ENCODE measurements at regions not wholly inside any gene's neighbourhood (a gene's known extent, or its start where the extent isn't known, plus 50 kb on each side); places are given as distances from the start of the nearest gene placed in this dataset.

GRCh38 chr6:121592261-121592935 lies 157.0 kb downstream of the GJA1 start:
- no peaks in the 10 kb centered on the region for H3K36me3 ChIP-seq

GRCh38 chr6:121593011-121593641 lies 157.7 kb downstream of the GJA1 start:
- H3K27ac ChIP-seq, result peak overlapping the region in 1 of 2 donors; percentile 24
- no peak for DNase-seq (ENCODE audit: low spot score)
- TF ChIP-seq, protein P1, sequence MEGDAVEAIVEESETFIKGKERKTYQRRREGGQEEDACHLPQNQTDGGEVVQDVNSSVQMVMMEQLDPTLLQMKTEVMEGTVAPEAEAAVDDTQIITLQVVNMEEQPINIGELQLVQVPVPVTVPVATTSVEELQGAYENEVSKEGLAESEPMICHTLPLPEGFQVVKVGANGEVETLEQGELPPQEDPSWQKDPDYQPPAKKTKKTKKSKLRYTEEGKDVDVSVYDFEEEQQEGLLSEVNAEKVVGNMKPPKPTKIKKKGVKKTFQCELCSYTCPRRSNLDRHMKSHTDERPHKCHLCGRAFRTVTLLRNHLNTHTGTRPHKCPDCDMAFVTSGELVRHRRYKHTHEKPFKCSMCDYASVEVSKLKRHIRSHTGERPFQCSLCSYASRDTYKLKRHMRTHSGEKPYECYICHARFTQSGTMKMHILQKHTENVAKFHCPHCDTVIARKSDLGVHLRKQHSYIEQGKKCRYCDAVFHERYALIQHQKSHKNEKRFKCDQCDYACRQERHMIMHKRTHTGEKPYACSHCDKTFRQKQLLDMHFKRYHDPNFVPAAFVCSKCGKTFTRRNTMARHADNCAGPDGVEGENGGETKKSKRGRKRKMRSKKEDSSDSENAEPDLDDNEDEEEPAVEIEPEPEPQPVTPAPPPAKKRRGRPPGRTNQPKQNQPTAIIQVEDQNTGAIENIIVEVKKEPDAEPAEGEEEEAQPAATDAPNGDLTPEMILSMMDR (IDR thresholded peaks at IDR 0.05), result no peak

More at GRCh38 chr6:121592261-121592935, 157.0 kb downstream of the GJA1 start:
- no peaks in the 10 kb centered on the region for H3K27me3 ChIP-seq
- TF ChIP-seq, protein P1 (IDR thresholded peaks at IDR 0.05), result no peak
- no peak for DNase-seq (ENCODE audit: low spot score)
- no peak overlapping the region for H3K27ac ChIP-seq
- H3K9me3 ChIP-seq, result no peaks in the 10 kb centered on the region
- H3K4me1 ChIP-seq, result no peaks in the 10 kb centered on the region
- no peak overlapping the region for H3K4me3 ChIP-seq

GRCh38 chr6:121594053-121594452 lies 158.6 kb downstream of the GJA1 start:
- H3K27ac ChIP-seq, result no peak overlapping the region
- H3K27me3 ChIP-seq, result no peaks in the 10 kb centered on the region
- DNase-seq (ENCODE audit: low spot score), result no peak
- H3K4me3 ChIP-seq, result no peak overlapping the region
- no peaks in the 10 kb centered on the region for H3K4me1 ChIP-seq
- TF ChIP-seq, protein P1 (IDR thresholded peaks at IDR 0.05), result no peak
- no peaks in the 10 kb centered on the region for H3K9me3 ChIP-seq
- no peaks in the 10 kb centered on the region for H3K36me3 ChIP-seq

More at GRCh38 chr6:121593011-121593641, 157.7 kb downstream of the GJA1 start:
- Histone ChIP-seq H3K4me3 (no peak overlapping the region), H3K36me3 (no peaks in the 10 kb centered on the region), H3K4me1 (no peaks in the 10 kb centered on the region), H3K27me3 (no peaks in the 10 kb centered on the region), H3K9me3 (no peaks in the 10 kb centered on the region)

DNA sequence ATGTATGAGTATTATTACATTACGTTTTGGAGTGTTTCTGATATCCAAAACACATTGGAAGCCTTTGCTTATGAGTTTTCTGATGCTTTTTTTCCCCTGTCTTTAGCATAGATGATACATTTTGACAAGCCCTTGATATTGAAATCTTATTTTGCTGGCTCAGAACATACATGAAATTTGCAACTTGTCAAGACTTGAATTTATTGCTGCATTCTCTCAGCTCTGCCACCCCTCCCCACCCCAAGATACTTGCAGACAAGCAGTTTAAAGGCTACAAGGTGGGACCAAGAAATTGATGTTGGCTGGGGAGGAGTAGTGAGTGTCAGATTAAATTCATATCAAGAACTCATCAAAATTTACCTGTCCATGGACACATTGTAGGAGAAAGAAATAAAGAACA lies 160.2 kb downstream of the GJA1 start:
- TF ChIP-seq, protein P1 (IDR thresholded peaks at IDR 0.05), result no peak
- H3K9me3 ChIP-seq, result no peaks in the 10 kb centered on the region
- H3K4me1 ChIP-seq, result no peaks in the 10 kb centered on the region
- no peaks in the 10 kb centered on the region for H3K27me3 ChIP-seq
- no peaks in the 10 kb centered on the region for H3K36me3 ChIP-seq
- H3K27ac ChIP-seq, result no peak overlapping the region
- H3K4me3 ChIP-seq, result no peak overlapping the region
- DNase-seq (ENCODE audit: low spot score), result no peak

- no peaks in the 10 kb centered on the region for H3K36me3 ChIP-seq
- no peak overlapping the region for H3K4me3 ChIP-seq
- DNase-seq (ENCODE audit: low spot score), result no peak
- TF ChIP-seq, protein P1 (IDR thresholded peaks at IDR 0.05), result no peak
- no peak overlapping the region for H3K27ac ChIP-seq
- H3K27me3 ChIP-seq, result no peaks in the 10 kb centered on the region
- H3K9me3 ChIP-seq, result no peaks in the 10 kb centered on the region
- H3K4me1 ChIP-seq, result no peaks in the 10 kb centered on the region
Observed at GRCh38 chr6:121596441-121596840, 161.0 kb downstream of the GJA1 start.
